ENCODE measurements at regions not wholly inside any gene's neighbourhood (a gene's known extent, or its start where the extent isn't known, plus 50 kb on each side); places are given as distances from the start of the nearest gene placed in this dataset.

GRCh38 chr10:17516376-17516775 lies 62.0 kb upstream of the ST8SIA6 start:
- Histone ChIP-seq H3K4me3 (ENCODE audit: low read depth, low read length) (no peak overlapping the region), H3K27me3 (ENCODE audit: control insufficient read depth, insufficient read depth, low read length) (no peaks in the 10 kb centered on the region), H3K9ac (ENCODE audit: low read depth, low read length) (no peak overlapping the region), H3K36me3 (ENCODE audit: control insufficient read depth, insufficient read depth, low read length) (no peaks in the 10 kb centered on the region), H3K9me3 (ENCODE audit: control insufficient read depth, insufficient read depth, low read length) (no peaks in the 10 kb centered on the region), H3K4me1 (ENCODE audit: control insufficient read depth, insufficient read depth, low read length) (no peaks in the 10 kb centered on the region)

GRCh38 chr10:17512341-17513001 lies 58.1 kb upstream of the ST8SIA6 start:
- Histone ChIP-seq H3K9ac (ENCODE audit: low read depth, low read length) (no peak overlapping the region), H3K27me3 (ENCODE audit: control insufficient read depth, insufficient read depth, low read length) (no peaks in the 10 kb centered on the region), H3K9me3 (ENCODE audit: control insufficient read depth, insufficient read depth, low read length) (no peaks in the 10 kb centered on the region), H3K4me1 (ENCODE audit: control insufficient read depth, insufficient read depth, low read length) (no peaks in the 10 kb centered on the region), H3K4me3 (ENCODE audit: low read depth, low read length) (no peak overlapping the region), H3K36me3 (ENCODE audit: control insufficient read depth, insufficient read depth, low read length) (no peaks in the 10 kb centered on the region)

GRCh38 chr10:17510242-17510908 lies 56.0 kb upstream of the ST8SIA6 start:
- H3K4me3 ChIP-seq (ENCODE audit: low read depth, low read length) = no peak overlapping the region
- H3K9me3 ChIP-seq (ENCODE audit: control insufficient read depth, insufficient read depth, low read length) = no peaks in the 10 kb centered on the region
- no peaks in the 10 kb centered on the region for H3K36me3 ChIP-seq (ENCODE audit: control insufficient read depth, insufficient read depth, low read length)
- no peaks in the 10 kb centered on the region for H3K4me1 ChIP-seq (ENCODE audit: control insufficient read depth, insufficient read depth, low read length)
- H3K27me3 ChIP-seq (ENCODE audit: control insufficient read depth, insufficient read depth, low read length) = no peaks in the 10 kb centered on the region
- H3K9ac ChIP-seq (ENCODE audit: low read depth, low read length) = no peak overlapping the region

DNA sequence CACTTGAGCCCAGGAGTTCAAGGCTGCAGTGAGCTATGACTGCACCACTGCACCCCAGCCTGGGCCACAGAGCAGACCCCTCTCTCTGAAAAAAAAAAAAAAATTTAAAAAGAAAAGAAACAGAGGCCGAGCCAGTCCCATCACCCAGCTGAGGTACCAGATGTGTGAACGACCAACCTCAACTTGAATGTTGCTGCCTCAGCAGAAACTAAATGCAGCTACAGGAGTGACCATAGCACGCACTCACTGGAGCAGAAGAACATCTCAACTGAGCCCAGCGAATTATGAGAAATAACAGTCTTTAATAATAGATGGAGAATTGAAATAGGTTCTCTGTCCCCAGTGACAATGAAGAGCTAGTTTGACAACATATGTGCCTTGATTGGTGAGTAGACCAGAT lies 53.1 kb upstream of the ST8SIA6 start:
- Histone ChIP-seq H3K36me3 (ENCODE audit: control insufficient read depth, insufficient read depth, low read length) (no peaks in the 10 kb centered on the region), H3K9me3 (ENCODE audit: control insufficient read depth, insufficient read depth, low read length) (no peaks in the 10 kb centered on the region), H3K4me3 (ENCODE audit: low read depth, low read length) (no peak overlapping the region), H3K27me3 (ENCODE audit: control insufficient read depth, insufficient read depth, low read length) (no peaks in the 10 kb centered on the region), H3K4me1 (ENCODE audit: control insufficient read depth, insufficient read depth, low read length) (no peaks in the 10 kb centered on the region), H3K9ac (ENCODE audit: low read depth, low read length) (no peak overlapping the region)

- H3K9ac ChIP-seq (ENCODE audit: low read depth, low read length) = no peak overlapping the region
- H3K36me3 ChIP-seq (ENCODE audit: control insufficient read depth, insufficient read depth, low read length) = no peaks in the 10 kb centered on the region
- H3K27me3 ChIP-seq (ENCODE audit: control insufficient read depth, insufficient read depth, low read length) = no peaks in the 10 kb centered on the region
- no peaks in the 10 kb centered on the region for H3K4me1 ChIP-seq (ENCODE audit: control insufficient read depth, insufficient read depth, low read length)
- H3K9me3 ChIP-seq (ENCODE audit: control insufficient read depth, insufficient read depth, low read length) = no peaks in the 10 kb centered on the region
- no peak overlapping the region for H3K4me3 ChIP-seq (ENCODE audit: low read depth, low read length)
Observed at GRCh38 chr10:17506856-17507471, 52.6 kb upstream of the ST8SIA6 start.

GRCh38 chr10:17506390-17506789 lies 52.0 kb upstream of the ST8SIA6 start:
- H3K9me3 ChIP-seq (ENCODE audit: control insufficient read depth, insufficient read depth, low read length) = no peaks in the 10 kb centered on the region
- H3K27me3 ChIP-seq (ENCODE audit: control insufficient read depth, insufficient read depth, low read length) = no peaks in the 10 kb centered on the region
- no peaks in the 10 kb centered on the region for H3K4me1 ChIP-seq (ENCODE audit: control insufficient read depth, insufficient read depth, low read length)
- no peak overlapping the region for H3K9ac ChIP-seq (ENCODE audit: low read depth, low read length)
- no peaks in the 10 kb centered on the region for H3K36me3 ChIP-seq (ENCODE audit: control insufficient read depth, insufficient read depth, low read length)
- H3K4me3 ChIP-seq (ENCODE audit: low read depth, low read length) = no peak overlapping the region

GRCh38 chr10:17504547-17505245 lies 50.3 kb upstream of the ST8SIA6 start:
- H3K9me3 ChIP-seq (ENCODE audit: control insufficient read depth, insufficient read depth, low read length) = no peaks in the 10 kb centered on the region
- H3K36me3 ChIP-seq (ENCODE audit: control insufficient read depth, insufficient read depth, low read length) = no peaks in the 10 kb centered on the region
- no peaks in the 10 kb centered on the region for H3K4me1 ChIP-seq (ENCODE audit: control insufficient read depth, insufficient read depth, low read length)
- H3K27me3 ChIP-seq (ENCODE audit: control insufficient read depth, insufficient read depth, low read length) = no peaks in the 10 kb centered on the region
- H3K9ac ChIP-seq (ENCODE audit: low read depth, low read length) = no peak overlapping the region
- no peak overlapping the region for H3K4me3 ChIP-seq (ENCODE audit: low read depth, low read length)
